ENCODE measurements at regions not wholly inside any gene's neighbourhood (a gene's known extent, or its start where the extent isn't known, plus 50 kb on each side); places are given as distances from the start of the nearest gene placed in this dataset.

DNA sequence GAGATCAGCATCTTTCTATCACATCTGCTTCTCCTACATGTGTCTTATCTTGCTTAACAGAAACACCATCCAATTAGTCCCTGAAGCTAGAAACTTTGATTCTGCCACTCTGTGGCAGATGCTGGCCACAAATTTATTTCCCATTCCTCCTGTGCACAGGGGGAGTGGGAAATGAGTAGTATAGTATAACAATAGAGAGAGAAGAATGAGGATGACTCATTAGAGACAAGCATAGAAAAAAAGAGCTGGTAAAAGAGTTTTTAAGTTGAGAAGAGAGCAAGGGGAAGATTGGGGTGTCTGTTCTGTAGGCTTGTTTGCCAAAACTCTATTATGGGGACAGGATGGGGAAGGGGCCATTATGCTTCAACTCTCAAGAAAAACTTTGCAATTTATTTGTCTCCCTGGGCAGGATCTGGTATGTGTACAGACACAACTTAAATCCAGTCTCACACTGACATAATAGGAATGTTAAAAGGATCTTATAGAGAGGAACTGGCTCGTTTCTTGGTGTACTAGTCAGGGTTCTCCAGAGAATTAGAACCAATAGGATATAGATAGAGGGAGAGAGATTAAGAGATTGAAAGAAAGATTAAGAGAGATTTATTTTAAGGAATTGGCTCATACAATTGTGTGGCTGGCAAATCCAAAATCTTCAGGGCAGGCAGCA is 142.6 kb upstream of the CPSF6 start:
- no peak for DNase-seq (ENCODE audit: low spot score)

DNA sequence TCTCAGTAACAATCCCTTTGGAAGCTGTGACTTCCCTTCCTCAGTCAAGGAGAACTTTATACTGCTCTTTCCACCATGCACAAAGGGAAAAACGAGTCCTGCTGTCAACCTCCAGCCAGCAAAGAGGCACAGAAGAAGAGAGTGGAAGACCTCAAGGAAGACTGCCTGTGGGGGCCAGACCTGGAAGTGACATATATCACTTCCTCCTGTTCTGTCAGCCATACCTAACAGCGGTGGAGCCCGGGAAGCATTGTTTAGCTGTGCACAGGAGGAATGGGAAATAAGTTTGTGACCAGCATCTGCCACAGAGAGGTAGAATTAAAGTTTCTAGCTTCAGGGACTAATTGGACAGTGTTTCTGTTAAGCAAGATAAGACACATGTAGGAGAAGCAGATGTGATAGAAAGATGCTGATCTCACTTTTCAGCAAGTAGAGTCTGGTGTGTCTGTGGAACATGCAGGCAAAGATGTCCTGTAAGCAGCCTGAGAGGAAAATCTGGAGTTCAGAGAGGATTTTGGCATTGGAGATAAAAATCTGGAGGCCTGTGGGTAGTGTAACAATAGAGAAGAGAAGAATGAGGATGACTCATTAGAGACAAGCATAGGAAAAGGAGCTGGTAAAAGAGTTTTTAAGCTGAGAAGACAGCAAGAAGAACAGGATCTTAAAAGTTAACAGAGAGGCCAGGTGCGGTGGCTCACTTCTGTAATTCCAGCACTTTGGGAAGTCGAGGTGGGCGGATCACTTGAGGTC is 141.6 kb upstream of the CPSF6 start:
- no peak for DNase-seq (ENCODE audit: low spot score)

DNA sequence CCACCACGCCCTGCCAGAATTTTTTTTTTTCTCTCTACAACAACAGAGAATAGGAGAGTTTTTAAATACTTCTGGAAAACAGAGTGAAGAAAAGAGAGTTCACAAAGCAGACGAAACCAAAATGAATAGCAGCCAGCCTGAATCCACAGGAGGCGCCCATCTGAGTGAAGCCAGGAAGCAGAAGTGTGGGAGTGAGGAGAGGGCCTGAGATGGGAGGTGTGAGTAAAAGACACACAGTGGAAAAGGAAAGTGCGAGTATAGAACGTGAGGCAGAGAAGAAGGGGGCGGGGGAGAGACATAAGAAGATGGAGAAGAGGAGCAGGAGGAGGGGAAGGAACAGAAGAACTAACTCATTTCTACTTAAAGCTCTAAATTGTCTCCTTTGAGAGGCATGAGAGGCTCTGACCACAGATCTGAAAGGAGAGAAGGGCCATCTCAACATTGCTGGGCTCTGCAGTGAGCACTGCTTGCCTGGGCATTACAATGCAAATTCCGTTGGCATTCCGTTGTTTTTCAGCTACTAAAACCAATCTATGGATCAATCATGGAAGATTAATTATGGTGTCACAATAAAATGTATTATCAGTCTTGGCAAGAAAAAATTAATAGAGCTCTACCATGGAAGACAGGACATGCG is 140.1 kb upstream of the CPSF6 start:
- DNase-seq (ENCODE audit: low spot score), result no peak

DNA sequence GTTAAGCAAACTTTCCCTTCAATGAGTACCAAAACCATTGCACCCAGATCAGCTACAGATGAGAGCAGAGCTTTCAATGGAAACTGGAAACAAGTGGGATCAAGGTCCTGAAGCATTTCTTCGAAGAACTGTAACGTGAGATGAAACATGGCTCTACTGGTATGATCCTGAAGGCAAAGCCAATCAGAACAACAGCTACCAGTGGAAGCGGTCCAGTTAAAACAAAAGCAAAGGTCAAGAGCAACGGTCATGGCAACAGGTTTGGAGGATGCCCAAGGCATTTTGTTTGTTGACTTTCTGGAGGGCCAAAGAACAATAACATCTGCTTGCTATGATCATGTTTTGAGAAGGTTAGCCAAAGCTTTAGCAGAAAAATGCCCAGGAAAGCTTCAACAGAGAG is 137.9 kb upstream of the CPSF6 start:
- DNase-seq (ENCODE audit: low spot score), result no peak

DNA sequence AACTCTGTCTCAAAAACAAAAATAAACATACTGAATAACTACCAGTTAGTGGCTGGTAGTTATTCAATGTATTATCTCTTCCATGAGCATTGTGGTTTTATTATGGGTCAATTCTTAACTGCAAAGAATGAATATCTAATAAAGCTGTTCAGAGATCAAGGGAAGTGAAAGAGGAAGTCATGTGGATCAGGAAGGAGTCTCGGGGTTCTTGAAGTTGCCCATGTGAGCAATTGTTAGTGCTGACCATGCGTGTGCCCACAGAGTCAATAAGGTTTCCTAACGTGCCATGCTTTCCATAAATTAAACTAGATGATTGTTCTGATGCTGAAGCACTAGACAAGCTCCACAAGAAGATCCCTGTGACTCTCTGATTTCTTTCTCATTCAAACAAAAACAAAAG is 136.5 kb upstream of the CPSF6 start:
- DNase-seq (ENCODE audit: low spot score), result no peak

DNA sequence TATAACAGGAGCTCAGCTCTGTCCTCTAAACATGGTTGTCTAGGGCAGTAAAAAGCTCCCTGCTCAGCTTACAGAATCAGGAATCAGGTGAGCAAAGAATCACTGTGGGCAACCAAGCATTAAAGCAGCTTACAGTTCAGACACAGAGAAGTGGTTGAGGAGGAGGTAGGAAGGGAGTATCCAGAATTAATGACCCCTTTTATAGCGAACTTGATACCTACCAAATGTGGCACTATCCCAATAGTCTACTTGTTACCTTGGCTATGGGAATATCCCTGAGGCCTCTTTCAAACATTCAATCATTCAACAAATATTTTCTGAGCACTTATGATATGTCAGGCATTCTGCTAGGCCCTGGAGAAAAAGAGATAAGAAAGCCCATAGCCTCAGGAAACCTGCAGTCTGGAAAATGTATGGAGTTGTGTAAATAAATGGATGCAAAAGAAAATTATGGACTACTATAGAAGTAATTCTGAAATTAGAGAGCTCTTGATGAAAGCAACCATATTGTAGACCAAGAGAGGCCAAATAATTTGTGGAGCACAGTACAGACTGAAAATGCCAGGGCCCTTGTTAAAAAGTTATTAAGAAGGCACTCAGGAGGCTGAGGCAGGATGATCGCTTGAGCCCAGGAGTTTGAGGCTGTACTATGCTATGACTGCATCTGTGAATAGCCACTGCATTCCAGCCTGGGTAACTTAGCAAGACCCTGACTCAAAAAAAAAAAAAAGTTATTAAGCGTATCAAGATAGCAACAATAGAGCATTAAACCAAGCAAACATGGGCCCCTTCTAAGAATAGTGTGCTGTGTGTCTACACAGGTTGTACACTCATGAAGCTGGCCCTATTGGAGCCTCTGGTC is 134.0 kb upstream of the CPSF6 start:
- no peak for DNase-seq (ENCODE audit: low spot score)

DNA sequence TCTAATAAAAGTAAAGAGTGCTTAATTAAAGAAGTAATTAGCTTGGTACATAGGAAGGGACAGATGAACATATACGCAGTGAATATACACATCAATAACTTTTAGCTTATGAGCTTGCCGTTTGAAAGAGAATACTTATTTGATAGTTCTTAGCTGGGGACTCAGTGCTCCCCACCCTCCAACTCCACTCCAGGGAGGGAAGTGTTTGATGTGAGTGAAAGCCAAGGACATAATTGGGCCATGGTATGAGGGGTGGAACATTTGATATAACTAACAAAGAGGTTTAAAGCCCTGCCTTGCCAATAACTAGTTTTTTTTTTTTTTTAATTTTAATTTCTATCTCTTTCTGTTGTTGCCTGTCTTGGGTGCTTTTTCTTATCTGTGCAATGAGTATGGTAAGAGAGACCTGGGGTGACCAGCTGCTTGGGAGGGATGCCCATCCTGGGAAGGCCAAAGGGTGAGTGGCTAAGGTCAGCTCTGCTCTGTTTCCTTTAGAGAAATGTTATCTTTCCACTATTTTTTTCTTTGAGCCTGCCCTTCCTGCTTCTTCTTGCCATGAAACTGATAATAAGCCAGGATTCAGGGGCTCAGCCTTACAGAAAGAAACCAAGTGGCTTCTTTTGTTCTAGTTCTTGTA is 132.8 kb upstream of the CPSF6 start:
- no peak for DNase-seq (ENCODE audit: low spot score)

DNA sequence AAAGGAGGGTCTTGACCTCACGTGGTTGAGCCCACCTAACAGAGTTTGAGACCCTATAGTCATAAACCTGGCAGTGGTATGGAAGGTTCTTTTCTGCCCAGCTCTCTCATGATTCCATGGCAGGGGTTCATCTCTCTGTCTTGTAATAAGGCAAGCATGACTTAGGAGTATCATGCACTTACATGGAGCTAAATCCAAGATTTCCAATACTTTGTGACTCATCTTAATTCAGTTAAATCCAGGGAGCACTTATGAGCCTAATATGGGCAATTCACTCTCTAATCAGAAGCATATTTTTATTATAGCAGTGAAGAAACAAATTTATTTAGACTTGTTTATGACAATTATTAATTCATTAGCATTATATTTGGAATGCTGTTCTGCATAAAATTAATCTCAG is 131.8 kb upstream of the CPSF6 start:
- DNase-seq (ENCODE audit: low spot score), result no peak

DNA sequence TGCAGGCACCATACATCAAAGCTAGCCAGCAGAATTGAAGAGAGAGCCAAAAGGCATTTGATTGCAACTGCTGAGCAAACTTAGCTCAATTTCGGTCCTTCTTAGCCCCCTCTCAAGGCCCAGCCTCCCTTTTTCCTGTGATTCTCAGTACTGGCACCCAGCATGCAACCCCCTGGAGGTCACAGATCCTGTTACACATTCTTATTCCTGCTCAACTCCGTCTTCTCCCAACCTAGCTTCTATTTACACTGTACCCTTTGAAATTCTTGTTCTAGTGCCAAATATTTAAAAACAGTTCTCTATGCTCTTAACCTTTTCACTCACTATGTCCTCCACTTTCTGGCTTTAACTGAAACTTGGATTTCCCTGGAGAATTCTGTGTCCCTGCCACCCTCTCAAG is 131.3 kb upstream of the CPSF6 start:
- no peak for DNase-seq (ENCODE audit: low spot score)

DNA sequence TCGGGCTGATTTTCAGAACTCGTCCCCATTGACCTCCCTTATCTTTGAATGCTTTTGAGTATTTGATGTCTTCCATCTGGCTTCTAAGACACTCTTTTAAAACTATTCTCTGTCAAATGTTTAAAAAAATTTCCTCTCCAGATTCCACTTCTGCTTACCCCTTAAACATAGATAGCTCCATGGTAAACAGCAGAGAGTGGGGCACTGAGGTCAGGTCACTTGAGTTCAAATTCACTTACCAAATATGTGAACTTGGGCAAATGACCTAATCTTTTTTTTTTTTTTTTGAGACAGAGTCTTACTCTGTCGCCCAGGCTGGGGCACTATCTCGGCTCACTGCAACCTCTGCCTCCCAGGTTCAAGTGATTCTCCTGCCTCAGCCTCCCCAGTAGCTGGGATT is 126.8 kb upstream of the CPSF6 start:
- no peak for DNase-seq (ENCODE audit: low spot score)

DNA sequence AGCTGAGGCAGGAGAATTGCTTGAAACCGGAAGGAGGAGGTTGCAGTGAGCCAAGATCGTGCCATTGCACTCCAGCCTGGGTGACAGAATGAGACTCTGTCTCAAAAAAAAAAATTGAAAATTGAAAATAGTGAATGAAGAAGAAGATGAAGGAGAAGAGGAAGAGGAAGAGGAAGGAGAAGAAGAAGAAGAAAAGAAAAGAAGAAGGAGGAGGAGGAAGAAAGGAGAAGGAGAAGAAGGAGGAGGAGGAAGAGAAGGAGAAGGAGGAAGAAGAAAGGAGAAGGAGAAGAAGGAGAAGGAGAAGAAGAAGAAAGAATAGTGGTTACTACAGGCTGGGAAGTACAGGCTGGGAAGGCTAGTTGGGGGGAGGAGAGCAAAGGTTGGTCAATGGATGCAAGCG is 124.3 kb upstream of the CPSF6 start:
- DNase-seq (ENCODE audit: low spot score), result no peak

DNA sequence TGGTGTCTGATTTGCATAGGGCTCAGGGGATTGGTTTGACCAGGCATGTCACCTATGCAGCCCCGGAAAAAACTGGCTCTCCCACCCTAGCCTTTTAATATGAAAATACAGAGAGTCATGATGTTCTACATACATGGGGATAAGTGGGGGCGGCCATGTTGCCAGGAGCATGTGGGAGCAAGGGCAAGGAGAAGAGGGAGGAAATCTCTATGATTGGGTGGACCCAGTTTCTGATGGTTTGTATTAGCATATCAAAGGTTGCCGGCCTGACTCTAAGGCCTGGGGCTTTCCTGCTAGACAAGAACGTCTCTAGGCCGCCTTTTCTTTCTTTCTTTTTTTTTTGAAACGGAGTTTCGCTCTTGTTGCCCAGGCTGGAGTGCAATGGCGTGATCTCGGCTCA is 123.4 kb upstream of the CPSF6 start:
- no peak for DNase-seq (ENCODE audit: low spot score)

DNA sequence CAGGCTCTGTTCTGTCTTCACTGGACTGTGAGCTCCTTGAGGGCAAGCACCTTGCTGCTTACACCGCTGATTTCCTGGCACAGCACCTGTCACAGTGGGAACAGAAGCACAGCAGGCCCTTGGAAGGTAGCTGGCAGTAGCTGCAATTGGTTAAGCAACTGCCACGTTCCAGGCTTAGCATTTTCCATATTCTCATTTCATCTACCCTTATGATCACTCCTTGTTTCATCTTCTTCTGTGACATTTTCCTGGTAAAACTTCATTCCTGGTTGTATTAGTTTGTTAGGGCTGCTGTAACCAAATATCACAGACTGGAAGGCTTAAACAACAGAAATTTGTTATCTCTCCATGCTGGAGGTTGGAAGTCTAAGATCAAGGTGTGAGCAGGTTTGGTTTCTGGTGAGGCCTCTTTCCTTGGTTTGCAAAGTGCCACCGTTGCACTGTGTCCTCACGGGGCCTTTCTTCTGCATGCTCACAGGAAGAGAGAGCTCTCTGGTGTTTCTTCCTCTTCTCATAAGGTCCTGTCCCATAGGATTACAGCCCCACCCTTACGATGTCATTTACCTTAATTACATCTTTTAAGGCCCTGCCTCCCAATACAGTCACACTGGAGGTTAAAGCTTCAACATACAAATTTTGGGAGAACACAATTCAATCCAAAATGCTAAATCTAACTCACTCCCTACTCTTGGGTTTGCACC is 121.7 kb upstream of the CPSF6 start:
- DNase-seq (ENCODE audit: low spot score), result no peak

DNA sequence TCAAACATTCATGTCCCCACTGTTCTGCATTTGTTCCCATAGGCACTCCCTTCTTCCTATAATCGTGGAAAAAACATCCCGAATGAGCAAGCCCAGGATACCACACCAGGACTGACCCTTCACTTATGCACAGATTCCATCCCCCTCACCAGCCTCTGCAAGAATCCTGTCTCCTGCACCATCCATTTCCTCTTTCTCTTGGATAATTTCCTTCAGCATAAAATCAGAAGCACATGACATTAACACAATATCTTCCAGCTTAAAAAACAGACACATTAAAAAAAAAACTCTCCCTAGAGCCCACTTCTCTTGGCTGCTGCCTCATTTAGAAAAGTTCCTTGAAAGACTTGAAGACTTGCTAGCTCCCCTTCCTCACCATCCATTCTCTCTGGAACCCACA is 120.9 kb upstream of the CPSF6 start:
- no peak for DNase-seq (ENCODE audit: low spot score)

DNA sequence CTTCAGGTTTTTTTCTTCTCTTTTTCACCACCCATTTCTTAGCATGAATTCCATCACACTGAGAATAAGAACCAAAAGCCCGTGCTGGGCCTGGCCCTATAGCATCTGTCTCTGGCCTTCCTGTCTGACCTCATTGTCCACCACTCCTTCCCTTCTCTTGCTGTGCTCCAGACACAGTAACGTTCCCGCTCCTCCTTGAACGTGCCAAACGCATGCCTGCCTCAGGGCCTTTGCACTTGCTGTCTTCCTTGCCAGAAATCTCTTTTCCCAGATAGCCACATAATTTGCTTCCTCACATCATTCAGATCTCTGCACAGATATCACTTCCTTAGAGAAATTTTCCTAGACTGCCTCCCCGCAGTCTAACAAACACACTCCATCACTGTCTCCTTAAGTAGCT is 119.6 kb upstream of the CPSF6 start:
- no peak for DNase-seq (ENCODE audit: low spot score)

DNA sequence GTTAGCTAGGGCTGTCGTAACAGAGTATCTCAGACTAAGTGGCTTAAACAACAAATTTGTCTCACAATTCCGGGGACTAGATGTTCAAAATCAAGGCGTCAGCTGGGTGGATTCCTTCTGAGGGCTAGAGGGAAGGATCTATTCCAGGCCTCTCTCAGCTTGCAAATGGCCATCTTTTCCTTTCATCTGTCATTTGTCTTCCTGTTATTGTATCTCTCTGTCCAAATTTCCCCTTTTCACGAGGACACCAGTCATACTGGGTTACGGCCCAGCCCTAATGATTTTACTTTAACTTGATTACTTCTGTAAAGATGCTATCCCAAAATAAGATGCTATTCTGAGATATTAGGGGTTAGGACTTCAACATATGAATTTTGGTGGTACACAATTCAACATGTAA is 119.0 kb upstream of the CPSF6 start:
- DNase-seq (ENCODE audit: low spot score), result no peak

DNA sequence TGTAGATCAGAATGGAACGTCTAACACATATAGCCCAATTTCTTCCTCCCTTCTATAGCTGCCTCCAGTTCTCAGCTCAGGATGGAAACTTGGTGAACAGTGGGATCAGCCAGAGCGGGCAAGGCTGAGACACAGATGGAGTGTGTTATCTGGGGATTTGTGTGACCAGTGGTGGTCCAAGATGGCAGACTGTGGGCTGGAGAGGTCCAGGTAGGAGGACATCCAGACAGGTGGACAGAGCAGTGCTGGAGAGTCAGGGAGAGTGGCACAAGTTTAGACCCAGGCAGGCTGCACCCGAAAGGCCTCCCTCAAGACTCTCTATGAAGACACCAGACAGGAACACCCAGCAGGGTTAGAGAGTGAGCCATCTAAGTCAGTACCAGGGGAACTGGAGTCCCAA is 116.1 kb upstream of the CPSF6 start:
- no peak for DNase-seq (ENCODE audit: low spot score)

DNA sequence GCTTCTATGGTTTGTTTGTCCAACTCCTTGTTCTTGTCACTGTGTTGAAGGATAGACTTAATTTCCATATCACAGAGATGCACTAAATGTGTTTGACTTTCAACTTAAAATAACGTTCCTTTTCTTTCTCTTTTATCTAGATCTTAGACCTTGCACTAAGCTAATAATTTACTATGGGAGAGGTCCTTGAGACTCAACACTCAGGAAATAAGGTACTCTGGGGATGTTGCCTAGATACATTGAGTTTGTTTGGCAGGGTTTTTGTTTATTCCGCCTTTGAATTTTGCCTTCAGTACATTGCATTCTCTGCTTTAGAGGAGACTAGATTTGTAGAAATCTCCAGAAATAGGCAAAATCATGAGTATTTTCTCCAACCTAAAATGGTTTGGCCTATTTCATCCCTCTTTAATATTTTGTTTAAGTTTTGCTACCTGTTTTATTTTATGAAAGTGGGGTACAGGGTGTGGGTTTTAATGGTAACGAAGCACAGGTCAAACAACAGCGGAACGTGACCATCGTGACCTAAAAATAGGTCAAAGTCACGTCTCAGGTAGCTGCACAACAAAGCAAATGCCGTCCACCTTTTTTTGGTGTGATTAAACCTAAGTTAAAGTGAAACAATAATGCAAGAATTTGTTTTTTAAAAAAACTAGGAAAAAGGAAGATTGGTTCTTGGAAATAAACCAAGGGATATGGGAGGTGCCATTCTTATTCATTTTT is 115.3 kb upstream of the CPSF6 start:
- DNase-seq (ENCODE audit: low spot score), result no peak

DNA sequence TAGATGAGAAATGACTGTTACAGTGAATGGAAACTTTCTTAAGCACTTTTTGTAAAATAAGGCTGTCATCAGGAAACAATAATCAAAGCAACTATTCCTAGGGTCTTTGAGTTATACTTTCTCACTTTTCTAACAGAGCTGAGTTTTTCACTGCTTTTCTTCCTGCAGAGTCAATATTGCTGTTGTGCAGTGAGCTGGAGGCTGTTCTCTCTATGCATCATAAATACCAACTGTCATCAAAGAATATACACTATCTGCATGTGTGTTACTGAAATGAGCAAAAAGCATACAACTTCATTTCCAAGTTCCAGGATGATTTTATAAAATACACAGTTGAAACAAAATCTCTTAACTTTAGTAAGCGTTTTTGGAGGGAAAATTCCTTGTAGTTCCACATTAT is 110.4 kb upstream of the CPSF6 start:
- DNase-seq (ENCODE audit: low spot score), result no peak

DNA sequence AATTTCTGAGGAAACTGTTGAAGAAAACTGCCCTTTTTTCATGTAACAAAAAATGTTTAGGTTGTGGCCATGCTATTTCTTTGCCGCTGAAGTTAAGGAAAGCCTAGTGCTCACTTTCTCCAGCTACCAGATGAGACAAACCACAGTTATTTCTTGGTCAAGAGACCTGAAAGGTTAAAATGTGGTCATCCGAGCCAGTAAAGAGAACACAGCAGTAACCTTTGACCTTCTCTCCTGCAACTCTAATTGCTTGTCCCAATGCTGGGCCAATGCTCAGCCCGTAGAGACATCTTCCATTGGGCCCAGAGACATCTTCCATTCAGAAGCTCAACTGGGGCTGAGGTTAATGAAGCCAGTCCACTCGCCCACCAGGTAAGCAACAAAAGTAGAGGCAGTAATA is 109.8 kb upstream of the CPSF6 start:
- DNase-seq (ENCODE audit: low spot score), result no peak

DNA sequence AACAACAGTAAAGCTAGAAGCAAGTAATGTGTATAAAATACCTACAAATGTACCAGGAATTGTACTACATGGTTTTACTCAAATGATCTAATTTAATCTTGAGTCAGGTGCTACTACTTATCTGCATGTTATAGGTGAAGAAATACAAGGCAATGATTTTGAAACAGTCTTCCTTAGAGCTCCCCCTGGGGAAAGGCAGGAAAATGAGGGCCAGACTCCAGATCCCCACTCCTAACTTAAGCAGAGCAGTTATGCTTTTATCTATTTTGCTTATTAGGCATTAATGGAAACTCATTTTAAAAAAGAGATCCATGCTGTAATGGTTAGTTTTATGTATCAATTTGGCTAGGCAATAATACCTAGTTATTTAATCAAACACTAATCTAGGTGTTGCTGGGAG is 109.3 kb upstream of the CPSF6 start:
- DNase-seq (ENCODE audit: low spot score), result no peak

Data from cerebellar cortex (tissue), 1 donor.